A549 (cell line): ENCODE measurements at regions not wholly inside any gene's neighbourhood (a gene's known extent, or its start where the extent isn't known, plus 50 kb on each side); places are given as distances from the start of the nearest gene placed in this dataset.

Experiments used
- ATAC-seq, 2 experiments: fragments of 200-7000 bp in 1 of 2; fragments of >200 bp in 1 of 2; cut with Nextera tagmentation in 1 of 2; cut with Tn5 transposase in 1 of 2; 3 replicates each; pipeline versions ENCODE4 v1.8.0 to v1.9.1; 2018 to 2020; ENCODE audit warnings: mild to moderate bottlenecking in 1 of 2, moderate library complexity in 1 of 2
- CTCF ChIA-PET: fragments of 300-600 bp; sonication (Branson Sonifier 250); formaldehyde crosslinking; extraction: SDS; loops from one replicate; lab custom pipeline; 2021; ENCODE audit warnings: antibody characterized with exemption, inconsistent platforms; lab: Yijun Ruan, JAX
- POLR2A ChIA-PET: fragments of 350-600 bp; formaldehyde crosslinking; extraction: SDS; loops from one replicate; lab custom pipeline; 2021; ENCODE audit warnings: antibody characterized with exemption, inconsistent platforms; lab: Yijun Ruan, JAX
- DNase-seq, 2 experiments: peaks; one replicate each; pipeline versions ENCODE4 v3.0.0 to v3.0.0-alpha.2; 2011 to 2016; ENCODE audit warnings: low read depth in 1 of 2, low spot score in 1 of 2
- FAIRE-seq: peaks from 2 replicates; lab custom pipeline; 2011; peaks lifted over from hg19 to GRCh38; lab: Jason Lieb, UNC
- H3K27ac ChIP-seq, 2 experiments: fragments of >200 bp; sonication (Bioruptor Twin); formaldehyde crosslinking; 3 replicates each; pipeline ENCODE4 v1.5.1; 2016 to 2017
- H3K4me1 ChIP-seq: fragments of >200 bp; sonication (Bioruptor Twin); formaldehyde crosslinking; 3 replicates; pipeline ENCODE4 v1.6.1; 2016
- H3K4me2 ChIP-seq: fragments of >200 bp; sonication (Bioruptor Twin); formaldehyde crosslinking; 3 replicates; pipeline ENCODE4 v1.6.1; 2016
- H3K4me3 ChIP-seq: fragments of >200 bp; sonication (Bioruptor Twin); formaldehyde crosslinking; 3 replicates; pipeline ENCODE4 v1.5.1; 2016
- H3K9me3 ChIP-seq: fragments of >200 bp; sonication (Bioruptor Twin); formaldehyde crosslinking; 3 replicates; pipeline ENCODE4 v1.6.1; 2016
- ELK1 ChIP-seq: fragments of 150-350 bp; IDR thresholded peaks from 2 replicates; pipeline ENCODE4 v1.6.1; 2014; ENCODE audit warnings: low read depth, mild to moderate bottlenecking, low read length
- FOSB ChIP-seq: fragments of 250-450 bp; sonication (Bioruptor Pico); IDR thresholded peaks from 2 replicates; pipeline ENCODE4 v1.5.0; 2020; ENCODE audit warnings: mild to moderate bottlenecking, moderate library complexity
- FOXS1 ChIP-seq: fragments of 250-450 bp; sonication (Bioruptor Pico); IDR thresholded peaks from 2 replicates; pipeline ENCODE4 v1.5.0; 2020; ENCODE audit warnings: mild to moderate bottlenecking, moderate library complexity
- HDAC2 ChIP-seq: fragments of 200-600 bp; sonication (generic); IDR thresholded peaks from 2 replicates; pipeline ENCODE4 v1.6.1; 2016
- HES2 ChIP-seq: fragments of >200 bp; sonication (Bioruptor Twin); formaldehyde crosslinking; IDR thresholded peaks from 2 replicates; pipeline ENCODE4 v1.6.1; 2016
- HMGXB4 ChIP-seq: fragments of 250-450 bp; sonication (Bioruptor Pico); IDR thresholded peaks from 2 replicates; pipeline ENCODE4 v1.5.0; 2021; ENCODE audit warnings: mild to moderate bottlenecking, moderate library complexity, borderline replicate concordance
- JUN ChIP-seq, 2 experiments: fragments of >200 bp; sonication (Bioruptor Twin); formaldehyde crosslinking; IDR thresholded peaks; 2 replicates in 1 of 2; 3 replicates in 1 of 2; pipeline ENCODE4 v1.6.1; 2016 to 2017
- MAX ChIP-seq: IDR thresholded peaks from 2 replicates; pipeline ENCODE4 v1.6.1; 2012
- NFE2L2 ChIP-seq: fragments of 150-350 bp; conservative IDR thresholded peaks from 2 replicates; pipeline ENCODE4 v1.6.1; 2014; ENCODE audit warnings: low read length
- NPAS2 ChIP-seq: fragments of 250-450 bp; sonication (Bioruptor Pico); IDR thresholded peaks from 2 replicates; pipeline ENCODE4 v1.8.0; 2022; ENCODE audit warnings: mild to moderate bottlenecking, moderate library complexity, borderline replicate concordance
- POLR2AphosphoS2 ChIP-seq: conservative IDR thresholded peaks from 2 replicates; pipeline ENCODE4 v1.6.1; 2012; ENCODE audit warnings: low read length, improper control_type of control experiment, inconsistent platforms
- RARB ChIP-seq: fragments of 250-450 bp; sonication (Bioruptor Pico); IDR thresholded peaks from 2 replicates; pipeline ENCODE4 v1.8.0; 2021; ENCODE audit warnings: mild to moderate bottlenecking, moderate library complexity
- REST ChIP-seq: fragments of 200-600 bp; sonication (generic); IDR thresholded peaks from 2 replicates; pipeline ENCODE4 v1.6.1; 2016; ENCODE audit warnings: antibody characterized with exemption, mild to moderate bottlenecking, moderate library complexity
- SREBF2 ChIP-seq: fragments of 450-650 bp; IDR thresholded peaks from 2 replicates; pipeline ENCODE4 v1.6.1; 2014; ENCODE audit warnings: mild to moderate bottlenecking, moderate library complexity
- ZNF302 ChIP-seq: fragments of 250-450 bp; sonication (Bioruptor Pico); IDR thresholded peaks from 2 replicates; pipeline ENCODE4 v1.9.0; 2021; ENCODE audit warnings: inconsistent platforms, mild to moderate bottlenecking, moderate library complexity
- ZSCAN20 ChIP-seq: fragments of 250-450 bp; sonication (Bioruptor Pico); IDR thresholded peaks from 2 replicates; pipeline ENCODE4 v1.8.0; 2022; ENCODE audit warnings: mild to moderate bottlenecking, moderate library complexity
- WGBS: methylation state at CpG from one replicate; pipeline ENCODE4 v1.1.6; 2017; ENCODE audit errors: missing lambda C conversion rate; 5-methylcytosine and 5-hydroxymethylcytosine counted together

GRCh38 chr4:123465416-123465815, 68.8 kb downstream of the SPRY1 start:
- Histone ChIP-seq H3K9me3 (no peaks in the 10 kb centered on the region), H3K4me1 (no peaks in the 10 kb centered on the region), H3K27ac (no peak overlapping the region), H3K4me2 (no peak overlapping the region), H3K4me3 (no peak overlapping the region)
- ATAC-seq (no peak), FAIRE-seq (no peak), DNase-seq (no peak)
- CTCF ChIA-PET: no interaction called here
- 73% methylated on average over 5 of the region's 6 CpGs for WGBS
- POLR2A ChIA-PET: no interaction called here
- TF ChIP-seq HDAC2: no peak

GRCh38 chr4:123466080-123466785, 69.6 kb downstream of the SPRY1 start:
- 55% methylated on average over 3 of the region's 3 CpGs for WGBS
- Histone ChIP-seq H3K4me1 (no peaks in the 10 kb centered on the region), H3K4me2 (no peak overlapping the region), H3K27ac (no peak overlapping the region), H3K4me3 (no peak overlapping the region), H3K9me3 (no peaks in the 10 kb centered on the region)
- TF ChIP-seq JUN (IDR thresholded peaks at IDR 0.05) (no peak), RARB (no peak), NFE2L2 (no peak), FOXS1 (CRISPR knock-in tag) (no peak), SREBF2 (no peak), POLR2AphosphoS2 (no peak), ZNF302 (CRISPR knock-in tag) (no peak), HES2 (no peak), NPAS2 (CRISPR knock-in tag) (no peak), FOSB (CRISPR knock-in tag) (no peak), REST (no peak), ZSCAN20 (no peak), ELK1 (no peak), MAX (no peak), HMGXB4 (CRISPR knock-in tag) (no peak)
- FAIRE-seq: no peak
- DNase-seq: no peak
- CTCF ChIA-PET: no interaction called here
- POLR2A ChIA-PET: no interaction called here
- ATAC-seq: no peak
